H9 (cell line): ENCODE measurements at regions not wholly inside any gene's neighbourhood (a gene's known extent, or its start where the extent isn't known, plus 50 kb on each side); places are given as distances from the start of the nearest gene placed in this dataset.

Experiments
- DNase-seq: peaks from one replicate; pipeline ENCODE4 v3.0.0-alpha.2; 2017
- H2AFZ ChIP-seq: one replicate; pipeline ENCODE4 v1.6.1; 2013; ENCODE audit warnings: mild to moderate bottlenecking, low read length, control low read depth, moderate library complexity
- H2AK5ac ChIP-seq: 2 replicates; pipeline ENCODE4 v1.6.1; 2013; ENCODE audit warnings: low read length, control low read depth, mixed read lengths; ENCODE audit not compliant: insufficient read length
- H2BK120ac ChIP-seq: one replicate; pipeline ENCODE4 v1.6.1; 2013; ENCODE audit warnings: low read depth, mild to moderate bottlenecking, low read length, control low read depth, inconsistent platforms; ENCODE audit not compliant: poor library complexity, severe bottlenecking
- H2BK12ac ChIP-seq: 2 replicates; pipeline ENCODE4 v1.6.1; 2013; ENCODE audit warnings: low read length, control low read depth, mixed read lengths, low read depth; ENCODE audit not compliant: insufficient read length
- H2BK15ac ChIP-seq: 2 replicates; pipeline ENCODE4 v1.6.1; 2013; ENCODE audit warnings: low read depth, low read length, control low read depth
- H2BK20ac ChIP-seq: one replicate; pipeline ENCODE4 v1.6.1; 2013; ENCODE audit warnings: low read depth, mild to moderate bottlenecking, low read length, control low read depth, inconsistent platforms; ENCODE audit not compliant: poor library complexity, severe bottlenecking
- H2BK5ac ChIP-seq: 2 replicates; pipeline ENCODE4 v1.6.1; 2013; ENCODE audit warnings: low read length, control low read depth, mixed read lengths; ENCODE audit not compliant: insufficient read length
- H3K14ac ChIP-seq: 2 replicates; pipeline ENCODE4 v1.6.1; 2013; ENCODE audit warnings: low read length, control low read depth; ENCODE audit not compliant: insufficient read depth
- H3K18ac ChIP-seq: 2 replicates; pipeline ENCODE4 v1.6.1; 2013; ENCODE audit warnings: low read depth, mild to moderate bottlenecking, mixed read lengths, low read length, control low read depth; ENCODE audit not compliant: insufficient read length
- H3K23ac ChIP-seq: 2 replicates; pipeline ENCODE4 v1.6.1; 2013; ENCODE audit warnings: low read length, control low read depth, mixed read lengths, low read depth; ENCODE audit not compliant: insufficient read length
- H3K23me2 ChIP-seq: 2 replicates; pipeline ENCODE4 v1.6.1; 2013; ENCODE audit warnings: low read depth, mild to moderate bottlenecking, mixed read lengths, low read length, control low read depth; ENCODE audit not compliant: insufficient read length, poor library complexity, severe bottlenecking
- H3K27ac ChIP-seq: 2 replicates; pipeline ENCODE4 v1.5.1; 2013; ENCODE audit warnings: low read length, control low read depth, mixed read lengths, low read depth; ENCODE audit not compliant: insufficient read length
- H3K27me3 ChIP-seq: 2 replicates; pipeline ENCODE4 v1.6.1; 2013; ENCODE audit warnings: low read length, control low read depth, inconsistent platforms; ENCODE audit not compliant: insufficient read depth
- H3K4ac ChIP-seq: 2 replicates; pipeline ENCODE4 v1.6.1; 2013; ENCODE audit warnings: low read depth, mild to moderate bottlenecking, control low read depth, inconsistent platforms, low read length, moderate library complexity
- H3K4me1 ChIP-seq: 2 replicates; pipeline ENCODE4 v1.6.1; 2013; ENCODE audit warnings: low read length, control low read depth, inconsistent platforms; ENCODE audit not compliant: insufficient read depth
- H3K4me2 ChIP-seq: 2 replicates; pipeline ENCODE4 v1.6.1; 2013; ENCODE audit warnings: low read length, control low read depth, mixed read lengths; ENCODE audit not compliant: insufficient read length, insufficient read depth
- H3K56ac ChIP-seq: 2 replicates; pipeline ENCODE4 v1.6.1; 2013; ENCODE audit warnings: low read depth, mild to moderate bottlenecking, mixed read lengths, low read length, control low read depth; ENCODE audit not compliant: insufficient read length
- H3K79me1 ChIP-seq: 2 replicates; pipeline ENCODE4 v1.6.1; 2013; ENCODE audit warnings: low read depth, mild to moderate bottlenecking, moderate library complexity, low read length, control low read depth, inconsistent platforms; ENCODE audit not compliant: insufficient read depth, poor library complexity, severe bottlenecking
- H3K79me2 ChIP-seq: 2 replicates; pipeline ENCODE4 v1.6.1; 2013; ENCODE audit warnings: low read length, control low read depth, inconsistent platforms; ENCODE audit not compliant: insufficient read depth
- H3K9ac ChIP-seq: 2 replicates; pipeline ENCODE4 v1.6.1; 2013; ENCODE audit warnings: low read length, control low read depth, mixed read lengths; ENCODE audit not compliant: insufficient read length; ENCODE audit errors: extremely low read depth
- H3K9me3 ChIP-seq: one replicate; pipeline ENCODE4 v1.6.1; 2013; ENCODE audit warnings: low read depth, low read length, inconsistent platforms; ENCODE audit not compliant: control insufficient read depth
- H3T11ph ChIP-seq: one replicate; pipeline ENCODE4 v1.6.1; 2013; ENCODE audit warnings: mild to moderate bottlenecking, low read length, control low read depth, inconsistent platforms
- H4K20me1 ChIP-seq: one replicate; pipeline ENCODE4 v1.6.1; 2013; ENCODE audit not compliant: control insufficient read depth, insufficient read length, insufficient read depth
- H4K5ac ChIP-seq: 2 replicates; pipeline ENCODE4 v1.6.1; 2013; ENCODE audit warnings: low read depth, mild to moderate bottlenecking, mixed read lengths, low read length, control low read depth; ENCODE audit not compliant: insufficient read length
- H4K8ac ChIP-seq: replicated peaks from 2 replicates; pipeline ENCODE4 v1.6.1; 2013; ENCODE audit warnings: low read length, control low read depth, mixed read lengths, low read depth; ENCODE audit not compliant: insufficient read length
- H4K91ac ChIP-seq: 2 replicates; pipeline ENCODE4 v1.6.1; 2013; ENCODE audit warnings: low read depth, mild to moderate bottlenecking, moderate library complexity, mixed read lengths, low read length, control low read depth; ENCODE audit not compliant: insufficient read length
- H3K27ac Mint-ChIP-seq, 3 experiments: 2 replicates in 2 of 3; 3 replicates in 1 of 3; pipeline ENCODE4 v1.8.0; 2020 to 2021; ENCODE audit warnings: mixed read lengths in 3 of 3, mild to moderate bottlenecking in 1 of 3, moderate library complexity in 1 of 3
- H3K27me3 Mint-ChIP-seq: 2 replicates; pipeline ENCODE4 v1.8.0; 2021; ENCODE audit warnings: low read depth, mild to moderate bottlenecking, moderate library complexity, mixed read lengths
- H3K36me3 Mint-ChIP-seq, 3 experiments: 2 replicates in 2 of 3; 3 replicates in 1 of 3; pipeline ENCODE4 v1.8.0; 2020 to 2021; ENCODE audit warnings: low read depth in 3 of 3, mixed read lengths in 3 of 3; ENCODE audit not compliant: insufficient read depth in 1 of 3
- H3K4me1 Mint-ChIP-seq, 2 experiments: 2 replicates each; pipeline ENCODE4 v1.8.0; 2020; ENCODE audit warnings: mixed read lengths in 2 of 2
- H3K4me3 Mint-ChIP-seq, 2 experiments: 2 replicates in 1 of 2; 3 replicates in 1 of 2; pipeline ENCODE4 v1.8.0; 2020 to 2021; ENCODE audit warnings: mild to moderate bottlenecking in 2 of 2, mixed read lengths in 2 of 2, moderate library complexity in 1 of 2
- H3K9me3 Mint-ChIP-seq, 2 experiments: 2 replicates in 1 of 2; 3 replicates in 1 of 2; pipeline ENCODE4 v1.8.0; 2020; ENCODE audit warnings: mild to moderate bottlenecking in 2 of 2, mixed read lengths in 2 of 2, moderate library complexity in 1 of 2
- WGBS: extraction: QIAGEN DNeasy Blood & Tissue Kit; methylation state at CpG from one replicate; pipeline ENCODE4 v1.1.7; 2013; ENCODE audit warnings: missing lambda C conversion rate, low lambda C conversion rate, mixed read lengths; ENCODE audit not compliant: insufficient read length; ENCODE audit errors: extremely low coverage; 5-methylcytosine and 5-hydroxymethylcytosine counted together
- TF ChIP-seq, protein P1 (sequence below): fragments of 200-600 bp; sonication (generic); conservative IDR thresholded peaks from 3 replicates; pipeline ENCODE4 v1.8.0; 2021; ENCODE audit warnings: antibody characterized with exemption, mild to moderate bottlenecking

DNA sequence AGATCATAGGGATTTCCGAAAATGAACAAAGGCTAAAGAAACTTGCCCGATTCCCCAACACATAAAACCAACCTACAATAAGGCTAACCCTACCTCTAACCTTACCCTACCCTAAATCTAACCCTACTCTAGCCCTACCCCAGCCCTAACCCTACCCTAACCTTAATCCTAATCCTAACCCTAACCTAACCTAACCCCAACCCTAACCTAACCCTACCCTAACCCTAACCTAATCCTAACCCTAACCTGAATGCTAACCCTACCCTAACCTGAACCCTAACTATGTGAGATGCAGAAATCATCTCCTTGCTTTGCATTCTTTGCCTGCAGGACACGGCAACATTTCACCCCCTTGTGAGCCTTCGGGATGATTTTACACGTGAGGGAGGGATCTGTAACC is 67.6 kb upstream of the SOX1 start:
- Mint-ChIP-seq H3K27ac (no peak overlapping the region), H3K36me3 (no peaks in the 10 kb centered on the region), H3K9me3 (peaks cover 0 to 4% of the 10 kb centered on the region in 2 experiments; a peak in 2 of 5 replicates), H3K27me3 (peaks cover 100% of the 10 kb centered on the region), H3K4me1 (no peaks in the 10 kb centered on the region), H3K4me3 (no peak overlapping the region)
- Histone ChIP-seq H2BK120ac (no peak overlapping the region), H4K20me1 (no peaks in the 10 kb centered on the region), H2BK15ac (no peak overlapping the region), H3K23me2 (no peaks in the 10 kb centered on the region), H3K4ac (no peak overlapping the region), H2AK5ac (no peak overlapping the region), H3K9me3 (no peaks in the 10 kb centered on the region), H4K8ac (no peak overlapping the region), H3K4me1 (no peaks in the 10 kb centered on the region), H3K79me2 (no peaks in the 10 kb centered on the region), H2BK5ac (no peak overlapping the region), H3K27me3 (peaks cover 17% of the 10 kb centered on the region; the same call in 1 of the 2 replicates), H2BK12ac (no peak overlapping the region), H4K5ac (no peak overlapping the region), H3T11ph (no peak overlapping the region), H2BK20ac (no peak overlapping the region), H3K18ac (no peak overlapping the region), H3K56ac (no peak overlapping the region), H2AFZ (no peak overlapping the region), H3K27ac (no peak overlapping the region), H4K91ac (no peak overlapping the region), H3K14ac (no peak overlapping the region), H3K23ac (no peak overlapping the region), H3K9ac (no peak overlapping the region), H3K79me1 (no peaks in the 10 kb centered on the region), H3K4me2 (no peak overlapping the region)
- no CpG with 5 or more reads among the region's 5 CpGs for WGBS
- TF ChIP-seq, protein P1, sequence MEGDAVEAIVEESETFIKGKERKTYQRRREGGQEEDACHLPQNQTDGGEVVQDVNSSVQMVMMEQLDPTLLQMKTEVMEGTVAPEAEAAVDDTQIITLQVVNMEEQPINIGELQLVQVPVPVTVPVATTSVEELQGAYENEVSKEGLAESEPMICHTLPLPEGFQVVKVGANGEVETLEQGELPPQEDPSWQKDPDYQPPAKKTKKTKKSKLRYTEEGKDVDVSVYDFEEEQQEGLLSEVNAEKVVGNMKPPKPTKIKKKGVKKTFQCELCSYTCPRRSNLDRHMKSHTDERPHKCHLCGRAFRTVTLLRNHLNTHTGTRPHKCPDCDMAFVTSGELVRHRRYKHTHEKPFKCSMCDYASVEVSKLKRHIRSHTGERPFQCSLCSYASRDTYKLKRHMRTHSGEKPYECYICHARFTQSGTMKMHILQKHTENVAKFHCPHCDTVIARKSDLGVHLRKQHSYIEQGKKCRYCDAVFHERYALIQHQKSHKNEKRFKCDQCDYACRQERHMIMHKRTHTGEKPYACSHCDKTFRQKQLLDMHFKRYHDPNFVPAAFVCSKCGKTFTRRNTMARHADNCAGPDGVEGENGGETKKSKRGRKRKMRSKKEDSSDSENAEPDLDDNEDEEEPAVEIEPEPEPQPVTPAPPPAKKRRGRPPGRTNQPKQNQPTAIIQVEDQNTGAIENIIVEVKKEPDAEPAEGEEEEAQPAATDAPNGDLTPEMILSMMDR = no peak
- no peak for DNase-seq
